Adrenal gland (tissue), 5 donors: ENCODE measurements at regions not wholly inside any gene's neighbourhood (a gene's known extent, or its start where the extent isn't known, plus 50 kb on each side); places are given as distances from the start of the nearest gene placed in this dataset.

Experiments
- CTCF ChIP-seq, 6 experiments: fragments of 450-650 bp in 4 of 6; fragments of 200-600 bp in 2 of 6; sonication (generic) in 1 of 6; IDR thresholded peaks; 1 replicate in 5 of 6; 2 replicates in 1 of 6; pipeline versions ENCODE4 v1.5.1 to v1.8.0; 2016 to 2021; ENCODE audit warnings: antibody characterized with exemption in 6 of 6, mild to moderate bottlenecking in 2 of 6, moderate library complexity in 1 of 6
- POLR2A ChIP-seq, 2 donors: fragments of 450-650 bp; IDR thresholded peaks; one replicate each; pipeline ENCODE4 v1.6.1; 2017; ENCODE audit warnings: antibody characterized with exemption in 2 of 2, mild to moderate bottlenecking in 2 of 2, moderate library complexity in 1 of 2
- donor health status: DM: no; HTN: no; CAD: no.

GRCh38 chr13:109408591-109409382 is 377.6 kb downstream of the IRS2 start:
- TF ChIP-seq CTCF (IDR thresholded peaks at IDR 0.05): no peak
- no peak for TF ChIP-seq POLR2A (IDR thresholded peaks at IDR 0.05)
